HG02970 (cell line): ENCODE measurements at regions not wholly inside any gene's neighbourhood (a gene's known extent, or its start where the extent isn't known, plus 50 kb on each side); places are given as distances from the start of the nearest gene placed in this dataset.

Experiments used
- ATAC-seq: cut with Tn5 transposase; IDR thresholded peaks from one replicate; pipeline ENCODE4 v1.9.1; 2021; ENCODE audit warnings: mild to moderate bottlenecking, moderate library complexity, moderate number of reproducible peaks; ENCODE audit not compliant: unreplicated experiment, low FRiP score

GRCh38 chr9:737400-738120, 103.9 kb upstream of the DMRT1 start:
- no peak for ATAC-seq

- ATAC-seq: no peak
Observed at GRCh38 chr9:738209-738915, 103.1 kb upstream of the DMRT1 start.

- ATAC-seq: no peak
Observed at GRCh38 chr9:739362-739761, 102.1 kb upstream of the DMRT1 start.

- no peak for ATAC-seq
Observed at GRCh38 chr9:740221-740620, 101.3 kb upstream of the DMRT1 start.

GRCh38 chr9:742104-742503, 99.4 kb upstream of the DMRT1 start:
- no peak for ATAC-seq

GRCh38 chr9:742914-743589, 98.4 kb upstream of the DMRT1 start:
- no peak for ATAC-seq

- no peak for ATAC-seq
Observed at GRCh38 chr9:744046-744712, 97.3 kb upstream of the DMRT1 start.

- no peak for ATAC-seq
Observed at GRCh38 chr9:744790-745484, 96.6 kb upstream of the DMRT1 start.

GRCh38 chr9:745761-746380, 95.6 kb upstream of the DMRT1 start:
- no peak for ATAC-seq

GRCh38 chr9:746661-747434, 94.6 kb upstream of the DMRT1 start:
- no peak for ATAC-seq

- ATAC-seq: no peak
Observed at GRCh38 chr9:747567-747966, 93.9 kb upstream of the DMRT1 start.

- no peak for ATAC-seq
Observed at GRCh38 chr9:748861-749497, 92.5 kb upstream of the DMRT1 start.

- no peak for ATAC-seq
Observed at GRCh38 chr9:749716-750115, 91.8 kb upstream of the DMRT1 start.

GRCh38 chr9:750249-750967, 91.1 kb upstream of the DMRT1 start:
- no peak for ATAC-seq

- ATAC-seq: peak; percentile 69
Observed at GRCh38 chr9:751137-752051, 90.1 kb upstream of the DMRT1 start.

GRCh38 chr9:752201-752600, 89.3 kb upstream of the DMRT1 start:
- ATAC-seq: no peak

GRCh38 chr9:752681-753200, 88.8 kb upstream of the DMRT1 start:
- ATAC-seq: no peak
